ENCODE measurements at regions not wholly inside any gene's neighbourhood (a gene's known extent, or its start where the extent isn't known, plus 50 kb on each side); places are given as distances from the start of the nearest gene placed in this dataset.

DNA sequence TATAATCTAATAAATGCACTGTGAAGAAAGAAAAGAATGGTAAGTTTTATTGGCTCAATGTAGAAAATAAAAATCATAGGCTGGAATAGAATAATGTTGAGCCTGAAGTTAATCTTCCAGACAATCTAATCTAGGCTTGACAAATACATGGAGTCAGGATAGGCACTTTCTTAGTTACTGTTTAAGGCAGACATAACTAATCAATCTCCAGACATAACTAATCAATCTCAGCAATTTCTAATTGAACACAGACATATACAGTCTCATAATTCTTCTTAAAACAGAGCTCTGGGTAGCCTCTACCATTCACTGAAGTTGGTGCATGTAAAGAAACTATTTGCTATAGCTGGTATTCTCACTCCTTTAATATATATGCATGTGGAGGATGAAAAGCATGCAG is 150.1 kb upstream of the CTAGE1 start:
- TF ChIP-seq, protein P1, sequence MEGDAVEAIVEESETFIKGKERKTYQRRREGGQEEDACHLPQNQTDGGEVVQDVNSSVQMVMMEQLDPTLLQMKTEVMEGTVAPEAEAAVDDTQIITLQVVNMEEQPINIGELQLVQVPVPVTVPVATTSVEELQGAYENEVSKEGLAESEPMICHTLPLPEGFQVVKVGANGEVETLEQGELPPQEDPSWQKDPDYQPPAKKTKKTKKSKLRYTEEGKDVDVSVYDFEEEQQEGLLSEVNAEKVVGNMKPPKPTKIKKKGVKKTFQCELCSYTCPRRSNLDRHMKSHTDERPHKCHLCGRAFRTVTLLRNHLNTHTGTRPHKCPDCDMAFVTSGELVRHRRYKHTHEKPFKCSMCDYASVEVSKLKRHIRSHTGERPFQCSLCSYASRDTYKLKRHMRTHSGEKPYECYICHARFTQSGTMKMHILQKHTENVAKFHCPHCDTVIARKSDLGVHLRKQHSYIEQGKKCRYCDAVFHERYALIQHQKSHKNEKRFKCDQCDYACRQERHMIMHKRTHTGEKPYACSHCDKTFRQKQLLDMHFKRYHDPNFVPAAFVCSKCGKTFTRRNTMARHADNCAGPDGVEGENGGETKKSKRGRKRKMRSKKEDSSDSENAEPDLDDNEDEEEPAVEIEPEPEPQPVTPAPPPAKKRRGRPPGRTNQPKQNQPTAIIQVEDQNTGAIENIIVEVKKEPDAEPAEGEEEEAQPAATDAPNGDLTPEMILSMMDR (IDR thresholded peaks at IDR 0.05) = no peak
- TF ChIP-seq POLR2AphosphoS5 (IDR thresholded peaks at IDR 0.05) = no peak

Data from prostate gland (tissue), 2 donors.